Osteocyte (in vitro differentiated cells): ENCODE measurements at regions not wholly inside any gene's neighbourhood (a gene's known extent, or its start where the extent isn't known, plus 50 kb on each side); places are given as distances from the start of the nearest gene placed in this dataset.
"Not testable (repeated sequence)": the region's sequence is repeated elsewhere in the genome, so short reads cannot be mapped to it uniquely, and the experiment has no call there.

Experiments
- DNase-seq: peaks from one replicate; pipeline ENCODE4 v3.0.0; 2021; ENCODE audit warnings: mixed read lengths; ENCODE audit not compliant: unreplicated experiment; ENCODE audit errors: extremely low spot score
- H3K27ac Mint-ChIP-seq: one replicate; pipeline ENCODE4 v1.8.0; 2021; ENCODE audit warnings: mild to moderate bottlenecking, mixed read lengths; ENCODE audit not compliant: unreplicated experiment
- H3K27me3 Mint-ChIP-seq: one replicate; pipeline ENCODE4 v1.8.0; 2021; ENCODE audit warnings: mixed read lengths; ENCODE audit not compliant: unreplicated experiment
- H3K36me3 Mint-ChIP-seq: one replicate; pipeline ENCODE4 v1.8.0; 2021; ENCODE audit warnings: mixed read lengths; ENCODE audit not compliant: unreplicated experiment
- H3K4me1 Mint-ChIP-seq: one replicate; pipeline ENCODE4 v1.8.0; 2021; ENCODE audit warnings: mixed read lengths; ENCODE audit not compliant: unreplicated experiment
- H3K4me3 Mint-ChIP-seq: one replicate; pipeline ENCODE4 v1.8.0; 2021; ENCODE audit warnings: mild to moderate bottlenecking, moderate library complexity, mixed read lengths; ENCODE audit not compliant: unreplicated experiment
- H3K9me3 Mint-ChIP-seq: one replicate; pipeline ENCODE4 v1.8.0; 2021; ENCODE audit warnings: mixed read lengths; ENCODE audit not compliant: unreplicated experiment
- CTCF ChIP-seq: fragments of 200-600 bp; sonication (generic); IDR thresholded peaks from 2 replicates; pipeline ENCODE4 v1.5.0; 2021; ENCODE audit warnings: antibody characterized with exemption, mild to moderate bottlenecking, moderate library complexity

DNA sequence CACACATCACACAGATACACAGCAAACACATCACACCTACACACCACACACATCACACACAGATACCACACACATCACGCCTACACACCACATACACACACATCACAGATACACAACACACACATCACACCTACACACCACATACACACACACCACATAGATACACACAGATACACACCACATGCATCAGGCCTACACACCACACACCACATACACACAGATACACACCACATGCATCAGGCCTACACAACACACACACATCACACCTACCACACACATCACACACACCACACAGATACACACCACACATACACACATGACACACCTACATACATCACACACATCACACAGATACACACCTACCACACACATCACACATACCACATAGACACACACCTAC is 158.8 kb downstream of the NDUFA10 start:
- no peaks in the 10 kb centered on the region for H3K36me3 Mint-ChIP-seq
- H3K27me3 Mint-ChIP-seq, result peaks cover 3% of the 10 kb centered on the region
- no peak for DNase-seq
- H3K4me3 Mint-ChIP-seq, result no peak overlapping the region
- H3K9me3 Mint-ChIP-seq, result no peaks in the 10 kb centered on the region
- no peaks in the 10 kb centered on the region for H3K4me1 Mint-ChIP-seq
- H3K27ac Mint-ChIP-seq, result no peak overlapping the region
- no peak for TF ChIP-seq CTCF

DNA sequence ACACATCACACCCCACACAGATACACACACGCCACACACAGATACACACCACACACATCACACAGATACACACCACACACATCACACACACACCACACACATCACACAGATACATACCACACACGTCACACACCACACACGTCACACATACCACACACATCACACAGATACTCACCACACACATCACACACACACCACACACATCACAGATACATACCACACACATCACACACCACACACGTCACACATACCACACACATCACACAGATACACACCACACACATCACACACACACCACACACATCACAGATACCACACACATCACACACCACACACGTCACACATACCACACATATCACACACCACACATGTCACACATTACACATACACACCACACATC is 159.3 kb downstream of the NDUFA10 start:
- not testable (repeated sequence) for H3K27me3 Mint-ChIP-seq, H3K36me3 Mint-ChIP-seq, H3K27ac Mint-ChIP-seq, H3K4me3 Mint-ChIP-seq, H3K9me3 Mint-ChIP-seq, DNase-seq, H3K4me1 Mint-ChIP-seq

DNA sequence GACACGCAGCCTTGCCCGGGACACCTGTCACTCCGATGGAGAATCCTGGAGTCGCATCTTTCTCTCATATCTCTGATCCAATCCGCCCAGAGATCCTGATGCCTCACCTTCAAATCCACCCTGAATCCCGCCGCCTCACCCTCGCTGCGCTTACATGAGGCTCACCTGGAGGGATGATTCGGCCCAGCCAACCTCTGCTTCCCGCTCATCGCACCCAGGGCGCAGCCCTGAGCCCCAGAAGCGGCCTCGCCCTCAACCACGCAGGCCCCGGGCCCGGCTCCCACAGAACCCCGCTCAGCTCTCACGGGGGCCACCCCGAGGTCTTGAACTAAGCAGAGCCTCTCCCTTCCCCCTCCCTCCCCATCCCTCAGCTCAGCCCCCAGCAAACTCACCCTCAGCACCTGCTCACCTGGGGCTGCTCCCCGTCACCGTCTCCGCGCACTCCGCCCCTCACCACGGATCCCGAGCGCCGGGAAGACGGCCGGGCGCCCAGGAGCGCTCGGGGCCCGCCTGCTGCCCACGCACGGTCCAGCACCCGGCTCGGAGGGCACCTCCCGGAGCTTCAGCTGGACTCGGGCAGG is 160.0 kb downstream of the NDUFA10 start:
- H3K4me1 Mint-ChIP-seq, result no peaks in the 10 kb centered on the region
- no peak overlapping the region for H3K4me3 Mint-ChIP-seq
- H3K36me3 Mint-ChIP-seq, result no peaks in the 10 kb centered on the region
- H3K27me3 Mint-ChIP-seq, result peaks cover 3% of the 10 kb centered on the region
- TF ChIP-seq CTCF, result no peak
- peak; percentile 84 for DNase-seq
- no peaks in the 10 kb centered on the region for H3K9me3 Mint-ChIP-seq
- no peak overlapping the region for H3K27ac Mint-ChIP-seq

GRCh38 chr2:239864247-239865058 is 160.7 kb downstream of the NDUFA10 start:
- no peaks in the 10 kb centered on the region for H3K9me3 Mint-ChIP-seq
- H3K4me3 Mint-ChIP-seq, result no peak overlapping the region
- H3K4me1 Mint-ChIP-seq, result no peaks in the 10 kb centered on the region
- no peak overlapping the region for H3K27ac Mint-ChIP-seq
- H3K27me3 Mint-ChIP-seq, result peaks cover 3% of the 10 kb centered on the region
- DNase-seq, result peak; percentile 80
- TF ChIP-seq CTCF, result no peak
- no peaks in the 10 kb centered on the region for H3K36me3 Mint-ChIP-seq

DNA sequence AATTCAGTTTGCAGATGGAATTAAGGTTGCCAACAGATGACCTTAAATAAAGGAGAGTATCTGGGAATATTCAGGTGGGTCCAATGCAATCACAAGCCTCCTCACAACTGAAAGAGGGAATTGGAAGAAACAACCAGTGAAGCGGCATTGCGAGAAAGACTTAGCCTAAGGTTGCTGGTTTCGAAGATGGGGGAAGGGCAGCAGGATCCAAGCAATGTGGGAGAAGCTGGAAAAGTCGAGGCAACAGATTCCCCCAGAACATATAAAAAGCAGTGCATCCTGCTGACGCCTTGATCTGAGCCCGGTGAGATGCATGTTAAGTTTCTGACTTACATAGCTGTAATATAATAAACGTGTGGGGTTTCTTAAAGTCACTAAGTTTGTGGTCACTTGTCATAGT is 162.5 kb downstream of the NDUFA10 start:
- peak; percentile 57 for DNase-seq
- Mint-ChIP-seq H3K27me3 (peaks cover 5% of the 10 kb centered on the region), H3K27ac (no peak overlapping the region), H3K4me1 (no peaks in the 10 kb centered on the region), H3K4me3 (no peak overlapping the region), H3K9me3 (no peaks in the 10 kb centered on the region), H3K36me3 (no peaks in the 10 kb centered on the region)
- TF ChIP-seq CTCF, result no peak
